ENCODE measurements at regions not wholly inside any gene's neighbourhood (a gene's known extent, or its start where the extent isn't known, plus 50 kb on each side); places are given as distances from the start of the nearest gene placed in this dataset.

- TF ChIP-seq CTCF (IDR thresholded peaks at IDR 0.05; ENCODE audit: borderline replicate concordance, extremely low read depth, low read length, poor library complexity, severe bottlenecking) = no peak
- TF ChIP-seq EZH2 (IDR thresholded peaks at IDR 0.05; ENCODE audit: borderline replicate concordance, low read depth, low read length, severe bottlenecking) = no peak
Observed at GRCh38 chr21:15164678-15165303, 100.0 kb upstream of the NRIP1 start.

All from DND-41 (cell line).